ENCODE measurements at regions not wholly inside any gene's neighbourhood (a gene's known extent, or its start where the extent isn't known, plus 50 kb on each side); places are given as distances from the start of the nearest gene placed in this dataset.
"Not testable (repeated sequence)": the region's sequence is repeated elsewhere in the genome, so short reads cannot be mapped to it uniquely, and the experiment has no call there.

GRCh38 chrX:35626124-35626523 is 172.0 kb upstream of the MAGEB16 start:
- H3K36me3 Mint-ChIP-seq: no peaks in the 10 kb centered on the region
- Histone ChIP-seq H4K20me1 (ENCODE audit: low read depth) (no peaks in the 10 kb centered on the region), H3K4me1 (no peaks in the 10 kb centered on the region), H3K4me2 (no peak overlapping the region), H3K27me3 (no peaks in the 10 kb centered on the region), H3K4me3 (no peak overlapping the region), H3K27ac (no peak overlapping the region), H3K36me3 (no peaks in the 10 kb centered on the region), H3F3A (ENCODE audit: low read depth) (no peaks in the 10 kb centered on the region), H3K9ac (no peak overlapping the region), H3K9me3 (ENCODE audit: low read depth) (no peaks in the 10 kb centered on the region), H2AFZ (replicated peaks) (no peak overlapping the region), H3K79me2 (ENCODE audit: low read depth) (no peaks in the 10 kb centered on the region)
- H3K9me3 Mint-ChIP-seq: peaks cover 14% of the 10 kb centered on the region
- H3K4me1 Mint-ChIP-seq: no peaks in the 10 kb centered on the region
- H3K27me3 Mint-ChIP-seq (ENCODE audit: insufficient read depth, low read depth): no peaks in the 10 kb centered on the region
- no peak overlapping the region for H3K4me3 Mint-ChIP-seq
- TF ChIP-seq EZH2 (IDR thresholded peaks at IDR 0.05) (no peak), EZH2phosphoT487 (IDR thresholded peaks at IDR 0.05) (no peak), CTCF (IDR thresholded peaks at IDR 0.05) (no peak)
- no peak for DNase-seq (ENCODE audit: low spot score)
- H3K27ac Mint-ChIP-seq: no peak overlapping the region

- not testable (repeated sequence) for H3K27ac Mint-ChIP-seq; H3K4me2 ChIP-seq; H2AFZ ChIP-seq (replicated peaks); H3F3A ChIP-seq (ENCODE audit: low read depth); H3K4me3 Mint-ChIP-seq; H3K27me3 Mint-ChIP-seq (ENCODE audit: insufficient read depth, low read depth); H3K27ac ChIP-seq; H3K36me3 ChIP-seq; H3K4me3 ChIP-seq; DNase-seq (ENCODE audit: low spot score); H3K9me3 ChIP-seq (ENCODE audit: low read depth); H3K79me2 ChIP-seq (ENCODE audit: low read depth); H3K4me1 ChIP-seq; H3K4me1 Mint-ChIP-seq; H3K9ac ChIP-seq; H3K27me3 ChIP-seq; H4K20me1 ChIP-seq (ENCODE audit: low read depth); H3K36me3 Mint-ChIP-seq
- H3K9me3 Mint-ChIP-seq: peaks cover 14% of the 10 kb centered on the region
These were observed 162.2 kb upstream of the MAGEB16 start for GRCh38 chrX:35635971-35636370.

- H2AFZ ChIP-seq (replicated peaks): peak overlapping the region; percentile 2
- peaks cover 4% of the 10 kb centered on the region for H3K9me3 ChIP-seq (ENCODE audit: low read depth)
- H3K27me3 Mint-ChIP-seq (ENCODE audit: insufficient read depth, low read depth): no peaks in the 10 kb centered on the region
- H3K27me3 ChIP-seq: no peaks in the 10 kb centered on the region
- no peaks in the 10 kb centered on the region for H3F3A ChIP-seq (ENCODE audit: low read depth)
- no peaks in the 10 kb centered on the region for H3K36me3 ChIP-seq
- no peaks in the 10 kb centered on the region for H3K4me1 Mint-ChIP-seq
- no peak overlapping the region for H3K4me3 ChIP-seq
- no peak for DNase-seq (ENCODE audit: low spot score)
- no peaks in the 10 kb centered on the region for H3K9me3 Mint-ChIP-seq
- H4K20me1 ChIP-seq (ENCODE audit: low read depth): no peaks in the 10 kb centered on the region
- TF ChIP-seq EZH2 (IDR thresholded peaks at IDR 0.05): no peak
- no peak for TF ChIP-seq EZH2phosphoT487 (IDR thresholded peaks at IDR 0.05)
- no peak for TF ChIP-seq CTCF (IDR thresholded peaks at IDR 0.05)
- no peak overlapping the region for H3K27ac ChIP-seq
- no peaks in the 10 kb centered on the region for H3K36me3 Mint-ChIP-seq
- no peaks in the 10 kb centered on the region for H3K4me1 ChIP-seq
- no peak overlapping the region for H3K9ac ChIP-seq
- H3K27ac Mint-ChIP-seq: no peak overlapping the region
- H3K4me3 Mint-ChIP-seq: no peak overlapping the region
- H3K79me2 ChIP-seq (ENCODE audit: low read depth): no peaks in the 10 kb centered on the region
- H3K4me2 ChIP-seq: no peak overlapping the region
These were observed 133.3 kb upstream of the MAGEB16 start for GRCh38 chrX:35664833-35665232.

- no peak overlapping the region for H3K4me2 ChIP-seq
- no peaks in the 10 kb centered on the region for H3K79me2 ChIP-seq (ENCODE audit: low read depth)
- H3K4me1 Mint-ChIP-seq: no peaks in the 10 kb centered on the region
- H3K27me3 Mint-ChIP-seq (ENCODE audit: insufficient read depth, low read depth): no peaks in the 10 kb centered on the region
- TF ChIP-seq EZH2 (IDR thresholded peaks at IDR 0.05) (no peak), EZH2phosphoT487 (IDR thresholded peaks at IDR 0.05) (no peak), CTCF (IDR thresholded peaks at IDR 0.05) (no peak)
- no peaks in the 10 kb centered on the region for H3K9me3 Mint-ChIP-seq
- no peaks in the 10 kb centered on the region for H4K20me1 ChIP-seq (ENCODE audit: low read depth)
- peak overlapping the region; percentile 2 for H2AFZ ChIP-seq (replicated peaks)
- no peak for DNase-seq (ENCODE audit: low spot score)
- H3K4me3 Mint-ChIP-seq: no peak overlapping the region
- no peaks in the 10 kb centered on the region for H3K27me3 ChIP-seq
- no peak overlapping the region for H3K4me3 ChIP-seq
- H3K36me3 Mint-ChIP-seq: no peaks in the 10 kb centered on the region
- H3K27ac ChIP-seq: no peak overlapping the region
- H3K27ac Mint-ChIP-seq: no peak overlapping the region
- H3K36me3 ChIP-seq: no peaks in the 10 kb centered on the region
- H3K9me3 ChIP-seq (ENCODE audit: low read depth): peaks cover 4% of the 10 kb centered on the region
- no peaks in the 10 kb centered on the region for H3F3A ChIP-seq (ENCODE audit: low read depth)
- H3K4me1 ChIP-seq: no peaks in the 10 kb centered on the region
- H3K9ac ChIP-seq: no peak overlapping the region
These were observed 132.8 kb upstream of the MAGEB16 start for GRCh38 chrX:35665311-35665710.
